ENCODE measurements at regions not wholly inside any gene's neighbourhood (a gene's known extent, or its start where the extent isn't known, plus 50 kb on each side); places are given as distances from the start of the nearest gene placed in this dataset.
"Not testable (repeated sequence)": the region's sequence is repeated elsewhere in the genome, so short reads cannot be mapped to it uniquely, and the experiment has no call there.

DNA sequence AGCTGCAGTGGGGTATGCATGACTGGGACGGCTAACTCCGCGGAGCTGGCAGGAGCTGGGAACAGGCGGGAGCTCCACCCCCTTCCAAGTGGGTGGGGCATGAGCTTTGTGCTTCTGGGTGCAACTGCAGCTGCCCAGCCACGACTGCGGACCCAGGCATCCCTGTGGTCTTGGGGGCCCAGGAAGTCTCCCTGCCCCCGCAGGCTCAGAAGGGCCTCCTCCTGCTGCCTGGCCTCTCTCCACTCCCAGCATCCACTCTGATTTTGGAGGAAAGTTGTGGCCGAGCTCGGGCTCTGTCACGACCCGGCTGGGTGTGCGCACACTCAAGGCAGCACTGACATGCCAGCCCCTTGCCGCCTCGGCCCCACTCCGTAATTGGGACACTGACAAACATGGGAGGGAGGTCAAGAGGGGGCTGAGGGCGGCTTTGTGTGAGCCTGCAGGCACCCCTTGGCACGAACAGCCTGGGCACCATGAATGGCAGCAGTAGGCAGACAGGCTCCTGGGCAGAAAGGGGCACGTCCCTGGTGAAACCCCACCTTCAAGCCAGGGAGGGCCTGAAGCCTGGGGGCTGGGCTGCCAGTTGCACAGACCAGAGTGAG, 822.6 kb downstream of the GLUD2 start:
- DNase-seq, result no peak

DNA sequence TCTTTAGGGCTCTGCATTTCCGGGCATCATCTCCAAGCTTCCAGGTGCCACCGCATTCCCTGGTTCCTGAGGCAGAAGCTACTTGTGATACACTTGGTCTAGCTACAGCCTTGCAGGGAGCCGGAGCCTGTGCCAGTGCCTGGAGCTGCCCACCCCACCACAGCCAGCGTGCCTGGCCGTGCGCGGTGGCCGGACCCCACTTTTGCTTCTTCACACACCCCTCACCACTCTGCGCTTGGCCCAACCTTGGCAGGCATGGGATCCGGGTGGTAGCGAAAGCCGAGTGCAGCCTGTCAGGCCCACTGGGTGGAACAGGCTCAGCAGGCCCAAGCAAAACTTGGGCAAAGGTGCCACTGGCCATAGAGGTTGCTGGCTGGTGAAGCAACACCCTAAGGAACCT, 823.7 kb downstream of the GLUD2 start:
- no peak for DNase-seq

- DNase-seq, result no peak
These were observed 828.9 kb downstream of the GLUD2 start for GRCh38 chrX:121876305-121876704.

DNA sequence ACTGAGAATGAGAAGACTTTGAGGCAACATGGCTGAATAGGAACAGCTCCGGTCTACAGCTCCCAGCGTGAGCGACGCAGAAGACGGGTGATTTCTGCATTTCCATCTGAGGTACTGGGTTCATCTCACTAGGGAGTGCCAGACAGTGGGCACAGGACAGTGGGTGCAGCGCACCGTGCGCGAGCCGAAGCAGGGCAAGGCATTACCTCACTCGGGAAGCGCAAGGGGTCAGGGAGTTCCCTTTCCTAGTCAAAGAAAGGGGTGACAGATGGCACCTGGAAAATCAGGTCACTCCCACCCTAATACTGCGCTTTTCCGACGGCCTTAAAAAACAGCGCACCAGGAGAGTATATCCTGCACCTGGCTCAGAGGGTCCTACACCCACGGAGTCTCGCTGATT, 829.9 kb downstream of the GLUD2 start:
- not testable (repeated sequence) for DNase-seq

GRCh38 chrX:121886557-121886956, 839.1 kb downstream of the GLUD2 start:
- DNase-seq, result no peak

DNA sequence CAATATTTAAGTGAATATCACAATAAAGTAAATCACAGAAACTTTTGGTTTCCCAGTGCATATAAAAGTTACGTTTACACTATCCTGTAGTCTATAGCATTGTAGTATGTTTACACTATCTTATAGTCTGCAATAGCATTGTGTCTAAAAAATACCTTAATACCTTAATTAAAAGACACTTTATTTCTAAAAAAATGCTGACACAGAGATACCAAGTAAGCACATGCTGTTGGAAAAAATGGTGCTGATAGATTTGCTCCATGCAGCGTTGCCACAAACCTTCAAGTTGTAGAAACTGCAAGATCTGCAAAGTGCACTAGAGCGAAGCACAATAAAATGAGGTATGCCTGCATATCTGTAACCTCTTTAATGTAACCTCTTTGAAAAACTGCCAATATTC, 847.3 kb downstream of the GLUD2 start:
- DNase-seq, result no peak

DNA sequence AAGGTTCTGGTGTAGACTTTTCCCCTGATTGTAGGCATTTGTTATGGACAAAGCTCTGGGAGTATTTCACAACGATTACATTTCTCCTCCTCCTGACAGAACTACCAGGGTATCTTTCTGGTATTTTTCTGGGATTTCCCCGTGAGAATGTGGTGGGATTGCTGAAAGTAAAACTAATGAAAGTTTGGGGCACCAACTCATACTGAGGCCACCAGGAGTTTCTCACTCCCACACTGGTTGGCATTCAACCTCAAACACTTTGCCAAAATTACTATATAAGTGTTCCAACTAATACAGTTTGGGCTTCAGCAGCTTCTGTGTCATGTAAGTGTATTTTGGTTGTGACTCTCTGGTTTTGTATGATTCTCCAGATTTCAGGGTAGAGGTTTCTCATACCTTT, 855.1 kb downstream of the GLUD2 start:
- DNase-seq, result no peak

DNA sequence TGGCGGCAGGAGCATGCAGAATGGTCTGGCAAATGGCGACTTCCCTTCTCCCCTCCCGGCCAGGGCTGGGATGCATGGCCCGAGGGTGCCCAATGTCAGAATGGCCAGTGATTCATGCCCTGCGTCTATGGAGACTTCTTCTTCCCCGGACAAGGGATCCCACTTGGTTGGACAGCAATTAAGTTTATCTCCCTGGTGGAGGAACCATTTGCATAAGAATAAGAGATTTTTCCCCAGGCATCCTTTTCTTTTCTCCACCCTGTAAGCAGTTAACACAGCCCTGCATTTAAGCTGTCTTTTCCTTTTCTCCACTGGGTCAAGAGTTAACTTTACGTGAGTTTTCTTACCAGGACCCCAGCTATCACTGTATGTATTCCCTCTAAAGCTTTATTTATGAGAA, 856.6 kb downstream of the GLUD2 start:
- no peak for DNase-seq

- DNase-seq, result no peak
These were observed 873.8 kb downstream of the GLUD2 start for GRCh38 chrX:121921258-121921657.

DNA sequence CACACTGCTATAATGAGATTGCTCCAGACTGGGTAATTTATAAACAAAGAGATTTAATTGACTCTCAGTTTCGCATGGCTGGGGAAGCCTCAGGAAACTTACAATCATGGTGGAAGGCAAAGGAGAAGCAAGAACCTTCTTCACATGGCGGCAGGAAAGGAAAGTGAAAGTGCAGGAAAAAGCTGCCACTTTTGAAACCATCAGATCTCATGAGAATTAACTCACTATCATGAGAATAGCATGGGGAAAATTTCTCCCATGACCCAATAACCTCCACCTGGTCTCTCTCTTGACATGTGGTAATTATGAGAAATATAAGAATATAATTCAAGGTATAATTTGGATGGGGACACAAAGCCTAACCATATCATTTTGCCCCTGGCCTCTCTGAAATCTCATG, 884.2 kb downstream of the GLUD2 start:
- DNase-seq, result no peak

- no peak for DNase-seq
These were observed 885.3 kb downstream of the GLUD2 start for GRCh38 chrX:121932688-121933087.

GRCh38 chrX:121949041-121949760, 901.8 kb downstream of the GLUD2 start:
- no peak for DNase-seq

DNA sequence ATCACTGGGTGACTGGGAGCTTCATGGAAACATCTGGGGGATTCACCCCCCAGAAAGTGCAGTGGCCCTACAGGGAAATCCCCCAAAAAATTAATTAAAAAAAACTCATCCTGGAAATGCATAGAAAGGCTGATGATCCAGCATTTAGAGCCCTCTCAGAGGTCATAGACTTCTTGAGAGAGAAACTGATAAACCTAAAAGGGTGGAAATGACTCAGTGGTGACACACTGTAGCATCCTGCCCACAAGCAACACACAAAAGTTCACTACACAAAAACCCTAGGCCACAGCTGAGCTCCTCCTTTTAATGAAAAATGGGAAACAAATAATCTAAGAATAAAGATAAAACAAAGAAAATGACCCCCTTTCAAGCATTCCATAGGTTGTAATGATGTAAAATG, 911.5 kb downstream of the GLUD2 start:
- DNase-seq, result no peak

- no peak for DNase-seq
These were observed 928.3 kb downstream of the GLUD2 start for GRCh38 chrX:121975671-121976070.

DNA sequence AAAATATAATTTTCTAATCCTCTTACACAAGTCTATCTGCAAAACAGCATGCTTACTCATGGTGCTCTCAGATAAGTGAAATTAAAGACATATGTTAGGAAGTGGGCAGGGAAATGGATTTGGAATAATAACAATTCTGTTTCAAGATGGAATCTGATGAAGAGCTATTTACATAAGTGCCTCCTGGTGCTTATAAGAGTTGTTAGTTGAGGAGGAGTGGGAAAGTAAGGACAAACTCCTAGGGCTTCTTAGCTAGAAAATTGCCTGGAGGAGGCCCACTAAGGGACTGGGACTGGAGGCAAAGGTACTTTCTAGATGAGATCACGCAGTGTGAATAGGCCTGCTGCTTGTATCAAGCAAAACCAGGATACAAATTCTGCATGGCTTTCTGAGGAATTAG, 939.8 kb downstream of the GLUD2 start:
- DNase-seq, result no peak

GRCh38 chrX:121987835-121988234, 940.4 kb downstream of the GLUD2 start:
- no peak for DNase-seq

DNA sequence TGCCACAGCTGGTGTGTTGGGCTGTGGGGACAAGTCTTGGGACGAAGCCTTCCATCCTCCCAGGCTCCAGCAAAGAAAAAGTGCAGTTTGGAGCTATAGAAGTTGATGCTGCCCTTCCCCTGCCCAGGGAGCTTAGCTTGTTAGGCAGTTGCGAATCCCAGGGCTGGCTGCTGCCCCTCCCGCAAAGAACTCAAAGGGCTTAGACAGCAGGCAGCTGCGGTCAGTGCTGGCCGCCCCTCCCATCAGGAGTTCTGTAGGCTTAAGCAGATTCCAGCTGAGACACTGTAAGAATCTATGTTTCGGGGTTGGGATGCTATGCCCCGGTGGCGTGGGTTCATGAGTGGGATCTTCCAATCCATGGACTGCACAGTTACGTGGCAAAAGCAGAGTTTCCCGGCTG, 956.7 kb downstream of the GLUD2 start:
- no peak for DNase-seq

GRCh38 chrX:122026665-122027064, 979.3 kb downstream of the GLUD2 start:
- no peak for DNase-seq

DNA sequence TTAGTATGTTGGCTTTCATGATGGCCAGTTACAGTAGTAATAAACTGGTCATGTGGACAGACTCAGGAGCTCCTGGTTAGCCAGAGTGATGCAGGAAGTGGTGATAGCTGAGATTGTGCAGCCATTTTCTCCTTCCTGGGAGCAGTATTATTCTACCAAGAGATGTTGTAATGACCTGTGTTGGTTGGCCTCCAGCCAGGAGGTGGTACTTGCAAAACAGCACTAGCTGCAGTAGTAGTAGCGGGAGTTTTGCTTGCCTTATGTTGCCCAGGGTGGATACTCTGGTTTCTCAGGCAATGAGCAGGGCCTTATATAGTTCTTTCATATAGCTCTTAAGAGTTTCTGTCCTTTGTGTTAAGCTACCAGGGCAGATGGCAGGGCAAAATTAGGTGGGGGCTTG, 998.8 kb downstream of the GLUD2 start:
- DNase-seq, result no peak

GRCh38 chrX:122046815-122047214, 999.4 kb downstream of the GLUD2 start:
- DNase-seq, result no peak

DNA sequence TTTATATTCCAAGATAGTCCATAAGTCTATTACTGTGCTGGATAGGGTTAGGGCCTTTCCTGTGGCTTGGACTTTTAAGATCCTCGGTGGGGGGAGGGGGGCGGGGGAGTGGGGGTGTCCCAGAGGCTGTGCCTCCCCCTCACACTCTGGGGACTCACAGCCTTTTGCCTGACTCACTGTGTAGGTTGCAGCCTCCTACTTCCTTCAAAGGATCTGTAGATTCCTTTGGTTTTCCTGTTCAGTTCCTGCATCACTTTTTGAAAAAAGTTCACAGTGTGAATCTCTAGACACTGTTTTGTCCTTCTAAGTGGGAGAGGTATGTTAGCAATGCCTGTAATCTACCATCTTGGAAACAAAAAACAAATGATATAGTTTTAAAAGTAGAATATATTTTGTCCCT, 999.9 kb downstream of the GLUD2 start:
- DNase-seq, result no peak

GRCh38 chrX:122055460-122055859, 1008.0 kb downstream of the GLUD2 start:
- DNase-seq, result no peak

DNA sequence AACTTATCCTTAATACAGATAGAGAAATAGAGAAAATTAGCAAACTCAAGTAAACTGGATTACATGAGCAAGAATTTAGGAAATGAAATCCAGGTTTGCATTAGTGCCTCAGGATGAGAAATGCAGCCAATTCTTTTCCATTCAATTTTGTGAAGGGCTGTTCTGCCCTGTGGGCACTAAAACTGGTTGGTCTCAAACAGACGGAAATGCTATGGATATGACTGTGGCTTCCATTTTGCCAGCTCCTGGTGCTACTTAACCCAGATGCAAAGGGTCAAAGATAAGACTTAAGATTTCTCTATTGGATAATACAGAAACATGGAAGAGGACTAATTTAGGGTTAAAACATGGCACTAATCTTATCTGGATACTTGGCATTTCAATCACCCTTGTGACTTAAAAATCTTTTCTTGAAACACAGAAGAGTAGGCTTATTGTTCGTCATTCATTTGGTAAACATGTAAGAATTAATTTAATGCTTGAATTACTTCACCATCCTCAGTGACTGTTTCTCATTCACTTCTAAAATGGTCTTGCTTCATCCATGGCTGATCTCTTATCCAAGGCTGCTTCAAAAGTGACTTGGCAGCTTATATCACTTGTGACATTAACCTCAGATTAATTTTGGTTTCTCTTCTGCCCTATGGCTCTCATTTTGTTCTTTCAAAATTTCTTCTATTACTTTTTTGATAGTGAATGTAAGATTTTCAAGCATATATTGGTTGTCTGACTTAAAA, 1008.7 kb downstream of the GLUD2 start:
- no peak for DNase-seq

- no peak for DNase-seq
These were observed 1028.8 kb downstream of the GLUD2 start for GRCh38 chrX:122076241-122076640.

All from right kidney (tissue), 1 donor.